Heart left ventricle (tissue), 16 donors: ENCODE measurements at regions not wholly inside any gene's neighbourhood (a gene's known extent, or its start where the extent isn't known, plus 50 kb on each side); places are given as distances from the start of the nearest gene placed in this dataset.

Experiments used
- ATAC-seq, 4 donors: fragments of 200-7000 bp; cut with Tn5 transposase; one replicate each; pipeline ENCODE4 v1.9.1; 2020 to 2022; ENCODE audit warnings: moderate library complexity in 4 of 4, mild to moderate bottlenecking in 3 of 4, moderate number of reproducible peaks in 1 of 4
- DNase-seq, 5 donors: peaks; one replicate each; pipeline ENCODE4 v3.0.0-alpha.2; 2020
- H3K27ac ChIP-seq, 12 donors: fragments of 200-600 bp; sonication (generic) in 4 of 12; one replicate each; pipeline versions ENCODE4 v1.5.0 to v1.8.0; 2016 to 2022; ENCODE audit warnings: mild to moderate bottlenecking in 2 of 12
- H3K27me3 ChIP-seq, 9 donors: fragments of 200-600 bp; sonication (generic) in 2 of 9; one replicate each; pipeline versions ENCODE4 v1.5.1 to v1.8.0; 2016 to 2022; ENCODE audit warnings: mild to moderate bottlenecking in 3 of 9
- H3K36me3 ChIP-seq, 9 donors: fragments of 200-600 bp; sonication (generic) in 2 of 9; one replicate each; pipeline versions ENCODE4 v1.5.0 to v1.8.0; 2018 to 2022; ENCODE audit warnings: mild to moderate bottlenecking in 2 of 9
- H3K4me1 ChIP-seq, 12 donors: fragments of 200-600 bp; sonication (generic) in 4 of 12; one replicate each; pipeline versions ENCODE4 v1.5.0 to v1.8.0; 2016 to 2022; ENCODE audit warnings: mild to moderate bottlenecking in 3 of 12
- H3K4me3 ChIP-seq, 12 donors: fragments of 200-600 bp; sonication (generic) in 4 of 12; one replicate each; pipeline versions ENCODE4 v1.5.0 to v1.8.0; 2017 to 2022; ENCODE audit warnings: mild to moderate bottlenecking in 9 of 12, moderate library complexity in 4 of 12
- H3K9me3 ChIP-seq, 12 donors: fragments of 200-600 bp; sonication (generic) in 4 of 12; one replicate each; pipeline versions ENCODE4 v1.5.0 to v1.8.0; 2016 to 2022; ENCODE audit warnings: mild to moderate bottlenecking in 1 of 12
- POLR2A ChIP-seq, 2 donors: fragments of 450-650 bp; IDR thresholded peaks; one replicate each; pipeline ENCODE4 v1.6.1; 2017; ENCODE audit warnings: antibody characterized with exemption in 2 of 2, mild to moderate bottlenecking in 2 of 2, moderate library complexity in 2 of 2
- WGBS, 4 donors: extraction: QIAGEN DNeasy Blood & Tissue Kit in 2 of 4; methylation state at CpG; one replicate each; pipeline versions ENCODE4 v1.1.5 to v1.1.7; 2013 to 2018; 5-methylcytosine and 5-hydroxymethylcytosine counted together
- intact Hi-C, 10 donors: fragments of 100-400 bp; cut with DNase I; formaldehyde crosslinking; loops; one replicate each; pipeline versions ENCODE4 v1.11.1 to v1.14.2; 2022
- TF ChIP-seq, protein P1 (sequence below), 12 donors: fragments of 200-600 bp; sonication (generic) in 4 of 12; IDR thresholded peaks; one replicate each; pipeline versions ENCODE4 v1.5.0 to v1.8.0; 2018 to 2022; ENCODE audit warnings: antibody characterized with exemption in 12 of 12, mild to moderate bottlenecking in 5 of 12
- donor health status: ischemic (EF 13 %, LVEDD 7.1; RV severe dilation, severe dysfunction).
- donor health status: healthy with polysubstance abuse.
- donor health status: DM: no; HTN: yes; CAD: no.
- donor health status: DM: no; HTN: no; CAD: no.
- donor health status: ischemic (EF 25% LVEDD 6.9; RV normal size, moderate dysfunction).
- donor health status: ischemic (EF 25% LVEDD 5.7; RV mildly dilated, moderate dysfunction).
- donor health status: healthy.
- donor health status: DM: yes; HTN: yes; CAD: no.
- donor health status: ischemic (EF 35%, LVEDD 5.7; RV mildly dilated, moderate dysfunction).
- donor health status: nonischemic (EF 11% LVEDD 7.7; RV severe dilation, severe dysfunction).
- donor health status: DM: yes; HTN: yes; CAD: no.
- donor health status: PGD.
- donor health status: ischemic (EF 29% LVEDD 5.4; RV normal size, mild dysfunction).
- donor health status: nonischemic (EF 23%, LVEDD 6.1; RV moderate dilation, normal function).

DNA sequence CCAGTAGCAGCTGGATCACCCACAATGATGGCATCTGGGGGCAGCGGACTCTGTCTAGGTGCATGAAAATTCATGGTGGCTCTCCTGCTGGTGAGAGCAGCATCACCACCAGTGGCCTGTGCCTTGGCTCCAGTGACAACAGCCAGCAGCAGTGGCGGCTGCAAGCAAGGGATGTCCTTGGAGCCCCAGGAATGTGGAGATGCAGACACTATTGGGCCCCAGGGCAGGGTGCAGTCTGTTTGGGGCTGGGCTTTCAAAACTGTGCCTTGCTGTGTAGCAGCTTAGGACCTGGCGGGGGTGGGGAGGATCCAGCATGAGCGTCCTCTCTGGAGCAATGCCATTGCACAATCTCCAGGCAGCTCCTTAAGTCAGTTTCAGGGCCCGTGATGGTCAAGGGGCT lies 199.7 kb downstream of the CHD9NB start:
- DNase-seq (no peak), ATAC-seq (no peak)
- no peaks in the 10 kb centered on the region for H3K27me3 ChIP-seq
- no peak overlapping the region for H3K27ac ChIP-seq
- peaks cover 0 to 45% (median 28%) of the 10 kb centered on the region in 12 donors for H3K9me3 ChIP-seq
- TF ChIP-seq POLR2A (IDR thresholded peaks at IDR 0.05): no peak
- TF ChIP-seq, protein P1, sequence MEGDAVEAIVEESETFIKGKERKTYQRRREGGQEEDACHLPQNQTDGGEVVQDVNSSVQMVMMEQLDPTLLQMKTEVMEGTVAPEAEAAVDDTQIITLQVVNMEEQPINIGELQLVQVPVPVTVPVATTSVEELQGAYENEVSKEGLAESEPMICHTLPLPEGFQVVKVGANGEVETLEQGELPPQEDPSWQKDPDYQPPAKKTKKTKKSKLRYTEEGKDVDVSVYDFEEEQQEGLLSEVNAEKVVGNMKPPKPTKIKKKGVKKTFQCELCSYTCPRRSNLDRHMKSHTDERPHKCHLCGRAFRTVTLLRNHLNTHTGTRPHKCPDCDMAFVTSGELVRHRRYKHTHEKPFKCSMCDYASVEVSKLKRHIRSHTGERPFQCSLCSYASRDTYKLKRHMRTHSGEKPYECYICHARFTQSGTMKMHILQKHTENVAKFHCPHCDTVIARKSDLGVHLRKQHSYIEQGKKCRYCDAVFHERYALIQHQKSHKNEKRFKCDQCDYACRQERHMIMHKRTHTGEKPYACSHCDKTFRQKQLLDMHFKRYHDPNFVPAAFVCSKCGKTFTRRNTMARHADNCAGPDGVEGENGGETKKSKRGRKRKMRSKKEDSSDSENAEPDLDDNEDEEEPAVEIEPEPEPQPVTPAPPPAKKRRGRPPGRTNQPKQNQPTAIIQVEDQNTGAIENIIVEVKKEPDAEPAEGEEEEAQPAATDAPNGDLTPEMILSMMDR (IDR thresholded peaks at IDR 0.05): no peak
- WGBS, 4 donors: 67 to 82% (median 77%) methylated on average over 2 to 5 of the region's 5 CpGs
- H3K4me3 ChIP-seq: no peak overlapping the region
- H3K4me1 ChIP-seq: no peaks in the 10 kb centered on the region
- intact Hi-C loops: no loop called here
- no peaks in the 10 kb centered on the region for H3K36me3 ChIP-seq

- intact Hi-C loops: no loop called here
Observed at GRCh38 chr16:52851211-52851740, 201.4 kb downstream of the CHD9NB start.

DNA sequence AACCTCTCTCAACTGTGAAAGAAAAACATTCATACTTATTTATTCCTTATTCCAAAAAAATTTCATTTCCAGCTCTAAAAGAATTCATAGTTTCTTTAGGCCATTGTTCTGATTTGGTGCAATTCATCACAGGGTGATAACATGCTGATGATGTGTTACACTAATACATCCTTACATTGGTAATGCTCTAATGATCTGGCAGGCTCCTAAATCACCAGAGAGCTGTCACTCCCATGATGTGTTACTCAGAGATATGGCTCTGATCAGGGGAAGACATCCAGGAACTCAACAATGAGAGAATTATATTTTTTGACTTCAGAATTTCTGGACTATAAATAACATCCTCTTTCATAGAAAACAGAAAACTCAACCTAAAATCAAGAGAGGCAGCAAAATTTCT lies 209.3 kb downstream of the CHD9NB start:
- H3K27me3 ChIP-seq: no peaks in the 10 kb centered on the region
- H3K4me1 ChIP-seq: no peaks in the 10 kb centered on the region
- H3K27ac ChIP-seq: no peak overlapping the region
- no peaks in the 10 kb centered on the region for H3K36me3 ChIP-seq
- no peak for ATAC-seq
- intact Hi-C loops: no loop called here
- DNase-seq: no peak
- TF ChIP-seq, protein P1 (IDR thresholded peaks at IDR 0.05): no peak
- no peak for TF ChIP-seq POLR2A (IDR thresholded peaks at IDR 0.05)
- H3K4me3 ChIP-seq: no peak overlapping the region
- H3K9me3 ChIP-seq: peaks cover 0 to 27% (median 10%) of the 10 kb centered on the region in 12 donors

More at GRCh38 chr16:52851211-52851740, 201.4 kb downstream of the CHD9NB start:
- WGBS, 4 donors: 42 to 53% (median 48%) methylated on average over 1 of the region's 1 CpG
- Histone ChIP-seq H3K9me3 (peaks cover 0 to 58% (median 33%) of the 10 kb centered on the region in 12 donors), H3K4me1 (no peaks in the 10 kb centered on the region), H3K4me3 (no peak overlapping the region), H3K36me3 (no peaks in the 10 kb centered on the region), H3K27me3 (no peaks in the 10 kb centered on the region), H3K27ac (no peak overlapping the region)
- no peak for DNase-seq
- ATAC-seq: no peak
- no peak for TF ChIP-seq POLR2A (IDR thresholded peaks at IDR 0.05)
- TF ChIP-seq, protein P1 (IDR thresholded peaks at IDR 0.05): no peak

DNA sequence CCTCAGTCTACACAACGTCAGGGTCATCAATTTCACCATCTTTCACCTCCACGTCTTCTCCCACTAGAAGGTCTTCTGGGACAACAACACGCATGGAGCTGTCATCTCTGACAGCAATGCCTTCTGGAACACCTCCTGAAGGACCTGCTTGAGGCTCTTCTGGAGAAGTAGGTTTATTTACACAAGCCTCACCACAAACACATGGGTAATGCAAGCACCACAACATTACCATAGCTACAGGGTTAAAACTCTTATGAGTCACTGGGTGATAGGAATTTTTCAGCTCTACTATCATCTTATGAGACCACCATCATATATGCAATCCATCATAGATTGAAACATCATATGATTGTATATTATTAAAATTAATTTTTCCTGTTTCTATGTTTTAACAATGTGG lies 215.4 kb downstream of the CHD9NB start:
- DNase-seq (no peak), ATAC-seq (no peak)
- Histone ChIP-seq H3K27me3 (peaks cover 0 to under 1% (median 0%) of the 10 kb centered on the region in 9 donors), H3K36me3 (no peaks in the 10 kb centered on the region), H3K27ac (no peak overlapping the region), H3K4me3 (no peak overlapping the region), H3K4me1 (no peaks in the 10 kb centered on the region), H3K9me3 (no peaks in the 10 kb centered on the region)
- 40 to 58% (median 53%) methylated on average over 3 of the region's 3 CpGs for WGBS, 4 donors
- intact Hi-C loops: no loop called here
- TF ChIP-seq, protein P1 (IDR thresholded peaks at IDR 0.05): no peak
- TF ChIP-seq POLR2A (IDR thresholded peaks at IDR 0.05): no peak
